ENCODE measurements at regions not wholly inside any gene's neighbourhood (a gene's known extent, or its start where the extent isn't known, plus 50 kb on each side); places are given as distances from the start of the nearest gene placed in this dataset.

GRCh38 chr9:14479163-14479560 is 165.2 kb upstream of the NFIB start:
- TF ChIP-seq CTCF (conservative IDR thresholded peaks at IDR 0.05; ENCODE audit: low read depth, low read length), result no peak
- TF ChIP-seq EZH2 (IDR thresholded peaks at IDR 0.05; ENCODE audit: low read length, unreplicated experiment), result no peak

All from PC-3 (cell line).